A673 (cell line): ENCODE measurements at regions not wholly inside any gene's neighbourhood (a gene's known extent, or its start where the extent isn't known, plus 50 kb on each side); places are given as distances from the start of the nearest gene placed in this dataset.

Experiments used
- BruUV-seq: library from RNA; stranded (reverse); fragments of 400-500 nt; replicated peaks from 2 replicates; lab custom pipeline; 2021; lab: Mats Ljungman, UMichigan
- CTCF ChIA-PET: fragments of 300-600 bp; sonication (Branson Sonifier 250); formaldehyde crosslinking; loops from one replicate; lab custom pipeline; 2022; ENCODE audit warnings: antibody characterized with exemption; lab: Charles Lee
- POLR2A ChIA-PET: fragments of 300-600 bp; sonication (Branson Sonifier 250); formaldehyde crosslinking; loops from one replicate; lab custom pipeline; 2022; ENCODE audit warnings: antibody characterized with exemption; ENCODE audit not compliant: low non-redundant PET; lab: Charles Lee
- DNase-seq: peaks from one replicate; pipeline ENCODE4 v3.0.0-alpha.2; 2015; ENCODE audit warnings: low spot score
- H3K27ac ChIP-seq: fragments of 200-600 bp; sonication (generic); 2 replicates; pipeline ENCODE4 v1.5.1; 2016; ENCODE audit warnings: mixed run types, low read depth, mild to moderate bottlenecking, mixed read lengths, antibody characterized with exemption, low read length; ENCODE audit not compliant: poor library complexity, severe bottlenecking
- H3K27me3 ChIP-seq: fragments of 200-600 bp; sonication (generic); replicated peaks from 2 replicates; pipeline ENCODE4 v1.6.1; 2017; ENCODE audit warnings: mixed run types, low read depth, mild to moderate bottlenecking, mixed read lengths, antibody characterized with exemption, low read length; ENCODE audit not compliant: insufficient read depth, poor library complexity
- H3K36me3 ChIP-seq: fragments of 200-600 bp; sonication (generic); 2 replicates; pipeline ENCODE4 v1.6.1; 2016; ENCODE audit warnings: mixed run types, mild to moderate bottlenecking, mixed read lengths, antibody characterized with exemption, low read length; ENCODE audit not compliant: insufficient read depth, poor library complexity, severe bottlenecking
- H3K4me1 ChIP-seq: fragments of 200-600 bp; sonication (generic); 2 replicates; pipeline ENCODE4 v1.6.1; 2017; ENCODE audit warnings: mixed run types, mild to moderate bottlenecking, mixed read lengths, antibody characterized with exemption, low read length; ENCODE audit not compliant: insufficient read depth, poor library complexity, severe bottlenecking
- H3K4me3 ChIP-seq: fragments of 200-600 bp; sonication (generic); 2 replicates; pipeline ENCODE4 v1.5.1; 2016; ENCODE audit warnings: low read depth, mixed run types, mild to moderate bottlenecking, mixed read lengths, low read length; ENCODE audit not compliant: poor library complexity, severe bottlenecking
- H3K9me3 ChIP-seq: fragments of 200-600 bp; sonication (generic); 2 replicates; pipeline ENCODE4 v1.6.1; 2016; ENCODE audit warnings: mixed run types, low read depth, mild to moderate bottlenecking, mixed read lengths, antibody characterized with exemption, low read length; ENCODE audit not compliant: poor library complexity, severe bottlenecking
- CTCF ChIP-seq: fragments of 300-800, 200-600 bp; sonication (generic); conservative IDR thresholded peaks from 2 replicates; pipeline ENCODE4 v1.5.1; 2017; ENCODE audit warnings: low read depth, mild to moderate bottlenecking, antibody characterized with exemption, low read length, moderate library complexity, mixed read lengths
- EZH2 ChIP-seq: fragments of 200-600 bp; sonication (generic); IDR thresholded peaks from 2 replicates; pipeline ENCODE4 v1.6.1; 2017; ENCODE audit warnings: borderline replicate concordance, low read depth, mild to moderate bottlenecking, mixed read lengths, antibody characterized with exemption, low read length; ENCODE audit not compliant: poor library complexity, severe bottlenecking
- intact Hi-C: fragments of 100-400 bp; cut with micrococcal nuclease; formaldehyde crosslinking; loops from one replicate; pipeline ENCODE4 v1.10.0; 2022; ENCODE audit not compliant: unreplicated experiment

GRCh38 chr3:159608311-159608710 lies 380.3 kb upstream of the IL12A start:
- BruUV-seq: no TSS peak
- POLR2A ChIA-PET: no interaction called here
- Histone ChIP-seq H3K4me1 (no peaks in the 10 kb centered on the region), H3K27ac (no peak overlapping the region), H3K36me3 (no peaks in the 10 kb centered on the region), H3K4me3 (no peak overlapping the region), H3K27me3 (peaks cover 28% of the 10 kb centered on the region), H3K9me3 (no peaks in the 10 kb centered on the region)
- TF ChIP-seq CTCF: no peak
- TF ChIP-seq EZH2: no peak
- CTCF ChIA-PET: no interaction called here
- intact Hi-C loops: no loop called here
- no peak for DNase-seq

GRCh38 chr3:159609625-159610024 lies 379.0 kb upstream of the IL12A start:
- no TSS peak for BruUV-seq
- no peak for DNase-seq
- no peaks in the 10 kb centered on the region for H3K9me3 ChIP-seq
- H3K4me1 ChIP-seq: no peaks in the 10 kb centered on the region
- no peaks in the 10 kb centered on the region for H3K36me3 ChIP-seq
- CTCF ChIA-PET: no interaction called here
- H3K27me3 ChIP-seq: peaks cover 30% of the 10 kb centered on the region
- POLR2A ChIA-PET: no interaction called here
- no peak overlapping the region for H3K4me3 ChIP-seq
- no peak overlapping the region for H3K27ac ChIP-seq
- intact Hi-C loops: no loop called here
- TF ChIP-seq EZH2: no peak
- no peak for TF ChIP-seq CTCF

- peak; percentile 51 for TF ChIP-seq CTCF
- no peak for TF ChIP-seq EZH2
- Histone ChIP-seq H3K27me3 (peaks cover 4% of the 10 kb centered on the region), H3K4me3 (no peak overlapping the region), H3K36me3 (no peaks in the 10 kb centered on the region), H3K4me1 (no peaks in the 10 kb centered on the region), H3K9me3 (no peaks in the 10 kb centered on the region), H3K27ac (no peak overlapping the region)
- peak; percentile 37 for DNase-seq
- intact Hi-C loops: loop anchor here (1.0 kb wide), 1 partner anchor 189 kb away; no protein-coding TSS in a partner anchor
- no TSS peak for BruUV-seq
- CTCF ChIA-PET: no interaction called here
- POLR2A ChIA-PET: no interaction called here
These were observed 372.3 kb upstream of the IL12A start for GRCh38 chr3:159616234-159616825.
